Gastrocnemius medialis (tissue), 4 donors: ENCODE measurements at regions not wholly inside any gene's neighbourhood (a gene's known extent, or its start where the extent isn't known, plus 50 kb on each side); places are given as distances from the start of the nearest gene placed in this dataset.

Experiments used
- ATAC-seq, 2 donors: fragments of 150-250 bp; one replicate each; pipeline ENCODE4 v1.9.1; 2016
- DNase-seq, 2 donors: peaks; one replicate each; pipeline ENCODE4 v3.0.0-alpha.2; 2019
- H3K27ac ChIP-seq, 4 donors: fragments of 200-600 bp; sonication (generic); 1 replicate in 1 of 4; 2 replicates in 3 of 4; pipeline ENCODE4 v1.5.1; 2016 to 2018; ENCODE audit warnings: mild to moderate bottlenecking in 2 of 4, moderate library complexity in 1 of 4
- H3K27me3 ChIP-seq, 3 donors: fragments of 200-600 bp; sonication (generic) in 2 of 3; 1 replicate in 1 of 3; 2 replicates in 2 of 3; pipeline versions ENCODE4 v1.5.1 to v1.6.0; 2016 to 2019; ENCODE audit warnings: mild to moderate bottlenecking in 1 of 3, moderate library complexity in 1 of 3
- H3K36me3 ChIP-seq, 2 donors: fragments of 200-600 bp; sonication (generic) in 1 of 2; one replicate each; pipeline ENCODE4 v1.5.1; 2017 to 2018
- H3K4me1 ChIP-seq, 2 donors: fragments of 200-600 bp; sonication (generic) in 1 of 2; one replicate each; pipeline ENCODE4 v1.5.1; 2016 to 2017; ENCODE audit warnings: mild to moderate bottlenecking in 2 of 2
- H3K4me3 ChIP-seq, 4 donors: fragments of 200-600 bp; sonication (generic) in 3 of 4; 1 replicate in 1 of 4; 2 replicates in 3 of 4; pipeline ENCODE4 v1.5.1; 2016 to 2019; ENCODE audit warnings: mild to moderate bottlenecking in 2 of 4
- H3K9me3 ChIP-seq, 3 donors: fragments of 200-600 bp; sonication (generic) in 2 of 3; 1 replicate in 1 of 3; 2 replicates in 2 of 3; pipeline ENCODE4 v1.5.1; 2016 to 2019
- POLR2A ChIP-seq, 2 donors: fragments of 450-650 bp; IDR thresholded peaks; one replicate each; pipeline ENCODE4 v1.6.1; 2017; ENCODE audit warnings: antibody characterized with exemption in 2 of 2, mild to moderate bottlenecking in 2 of 2, moderate library complexity in 2 of 2
- in situ Hi-C, 4 donors: fragments of 200-750 bp; cut with MboI; loops; one replicate each; pipeline versions ENCODE4 v1.15.0 to v1.8.0; 2017; ENCODE audit warnings: low sequenced_read_pairs in 4 of 4
- intact Hi-C: fragments of 100-400 bp; cut with DNase I; formaldehyde crosslinking; loops from one replicate; pipeline ENCODE4 v1.15.1; 2023; ENCODE audit warnings: low total_unique reads
- TF ChIP-seq, protein P1 (sequence below), 5 experiments: fragments of 450-650 bp in 3 of 5; fragments of 200-600 bp in 2 of 5; sonication (generic) in 2 of 5; IDR thresholded peaks in 4 of 5; conservative IDR thresholded peaks in 1 of 5; 1 replicate in 4 of 5; 2 replicates in 1 of 5; pipeline ENCODE4 v1.5.1; 2016 to 2019; ENCODE audit warnings: antibody characterized with exemption in 5 of 5, mild to moderate bottlenecking in 3 of 5, moderate library complexity in 3 of 5

DNA sequence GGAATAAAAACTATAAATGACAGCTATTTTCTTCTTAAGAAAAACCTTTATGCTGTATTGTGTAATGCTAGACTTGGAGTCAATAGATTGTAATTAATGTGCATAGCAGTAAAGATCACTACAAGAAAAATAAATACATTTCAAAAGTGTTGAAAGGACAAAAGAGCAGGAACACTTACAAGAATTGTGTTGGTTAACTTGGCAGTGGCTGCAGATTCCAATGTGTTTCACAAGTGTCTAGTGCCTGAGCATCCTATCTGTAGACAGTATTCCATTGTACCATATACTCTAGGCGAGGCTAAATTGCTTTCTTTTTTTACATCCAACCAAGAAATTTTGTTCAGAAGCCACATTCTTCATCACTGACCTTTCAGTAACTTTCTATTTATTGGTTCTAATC, 924.1 kb downstream of the EPHA7 start:
- in situ Hi-C loops: no loop called here
- Histone ChIP-seq H3K27me3 (no peaks in the 10 kb centered on the region), H3K9me3 (no peaks in the 10 kb centered on the region), H3K27ac (no peak overlapping the region), H3K4me1 (no peaks in the 10 kb centered on the region), H3K4me3 (no peak overlapping the region), H3K36me3 (no peaks in the 10 kb centered on the region)
- intact Hi-C loops: no loop called here
- ATAC-seq: no peak
- DNase-seq: no peak
- TF ChIP-seq POLR2A (IDR thresholded peaks at IDR 0.05): no peak
- TF ChIP-seq, protein P1, sequence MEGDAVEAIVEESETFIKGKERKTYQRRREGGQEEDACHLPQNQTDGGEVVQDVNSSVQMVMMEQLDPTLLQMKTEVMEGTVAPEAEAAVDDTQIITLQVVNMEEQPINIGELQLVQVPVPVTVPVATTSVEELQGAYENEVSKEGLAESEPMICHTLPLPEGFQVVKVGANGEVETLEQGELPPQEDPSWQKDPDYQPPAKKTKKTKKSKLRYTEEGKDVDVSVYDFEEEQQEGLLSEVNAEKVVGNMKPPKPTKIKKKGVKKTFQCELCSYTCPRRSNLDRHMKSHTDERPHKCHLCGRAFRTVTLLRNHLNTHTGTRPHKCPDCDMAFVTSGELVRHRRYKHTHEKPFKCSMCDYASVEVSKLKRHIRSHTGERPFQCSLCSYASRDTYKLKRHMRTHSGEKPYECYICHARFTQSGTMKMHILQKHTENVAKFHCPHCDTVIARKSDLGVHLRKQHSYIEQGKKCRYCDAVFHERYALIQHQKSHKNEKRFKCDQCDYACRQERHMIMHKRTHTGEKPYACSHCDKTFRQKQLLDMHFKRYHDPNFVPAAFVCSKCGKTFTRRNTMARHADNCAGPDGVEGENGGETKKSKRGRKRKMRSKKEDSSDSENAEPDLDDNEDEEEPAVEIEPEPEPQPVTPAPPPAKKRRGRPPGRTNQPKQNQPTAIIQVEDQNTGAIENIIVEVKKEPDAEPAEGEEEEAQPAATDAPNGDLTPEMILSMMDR (IDR thresholded peaks at IDR 0.05 in 4 of 5, conservative IDR thresholded peaks at IDR 0.05 in 1 of 5): no peak

DNA sequence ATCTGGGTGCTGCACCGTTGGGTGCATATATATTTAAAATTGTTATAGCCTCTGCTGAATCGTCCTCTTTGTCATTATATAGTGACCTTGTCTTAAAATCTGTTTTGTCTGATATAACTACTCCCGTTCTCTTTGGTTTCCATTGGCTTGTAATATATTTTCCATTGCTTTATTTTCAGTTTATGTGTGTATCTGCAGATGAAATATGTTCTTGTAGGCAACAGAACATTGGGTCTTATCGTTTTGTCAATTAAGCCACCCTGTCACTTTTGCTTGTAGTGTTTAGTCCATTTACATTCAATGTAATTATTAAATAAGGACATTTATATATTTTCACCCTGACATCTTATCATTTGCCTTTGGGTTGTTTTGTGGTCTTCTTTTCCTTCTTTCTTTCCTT, 933.9 kb downstream of the EPHA7 start:
- no peaks in the 10 kb centered on the region for H3K9me3 ChIP-seq
- no peak overlapping the region for H3K4me3 ChIP-seq
- H3K4me1 ChIP-seq: no peaks in the 10 kb centered on the region
- TF ChIP-seq POLR2A (IDR thresholded peaks at IDR 0.05): no peak
- TF ChIP-seq, protein P1 (IDR thresholded peaks at IDR 0.05 in 4 of 5, conservative IDR thresholded peaks at IDR 0.05 in 1 of 5): no peak
- no peaks in the 10 kb centered on the region for H3K27me3 ChIP-seq
- no peak for ATAC-seq
- H3K27ac ChIP-seq: no peak overlapping the region
- intact Hi-C loops (no loop called here), in situ Hi-C loops (no loop called here)
- DNase-seq: no peak
- H3K36me3 ChIP-seq: no peaks in the 10 kb centered on the region

DNA sequence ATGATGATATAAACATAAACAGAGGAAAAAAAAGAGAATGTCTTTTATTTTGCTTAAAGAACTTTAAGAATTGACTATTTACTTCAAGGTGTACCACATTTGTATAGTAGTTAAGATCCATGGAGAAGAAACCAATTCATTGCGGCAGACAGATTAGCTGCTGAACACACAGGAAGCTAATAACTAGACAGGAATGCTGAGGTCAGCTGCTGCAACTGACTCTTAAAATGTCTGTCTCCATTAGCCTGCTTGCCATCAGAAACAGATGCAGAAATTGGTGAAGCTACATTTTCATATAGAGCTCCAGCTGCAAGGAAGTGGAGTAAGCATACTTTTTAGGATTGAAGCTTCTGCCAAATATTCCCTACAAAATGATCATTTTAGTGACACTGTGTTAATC, 939.5 kb downstream of the EPHA7 start:
- H3K4me1 ChIP-seq: no peaks in the 10 kb centered on the region
- H3K4me3 ChIP-seq: no peak overlapping the region
- no peaks in the 10 kb centered on the region for H3K27me3 ChIP-seq
- no peak for ATAC-seq
- no peak for DNase-seq
- TF ChIP-seq, protein P1 (IDR thresholded peaks at IDR 0.05 in 4 of 5, conservative IDR thresholded peaks at IDR 0.05 in 1 of 5): no peak
- TF ChIP-seq POLR2A (IDR thresholded peaks at IDR 0.05): no peak
- intact Hi-C loops: no loop called here
- no peaks in the 10 kb centered on the region for H3K36me3 ChIP-seq
- no peaks in the 10 kb centered on the region for H3K9me3 ChIP-seq
- H3K27ac ChIP-seq: no peak overlapping the region
- in situ Hi-C loops: no loop called here

DNA sequence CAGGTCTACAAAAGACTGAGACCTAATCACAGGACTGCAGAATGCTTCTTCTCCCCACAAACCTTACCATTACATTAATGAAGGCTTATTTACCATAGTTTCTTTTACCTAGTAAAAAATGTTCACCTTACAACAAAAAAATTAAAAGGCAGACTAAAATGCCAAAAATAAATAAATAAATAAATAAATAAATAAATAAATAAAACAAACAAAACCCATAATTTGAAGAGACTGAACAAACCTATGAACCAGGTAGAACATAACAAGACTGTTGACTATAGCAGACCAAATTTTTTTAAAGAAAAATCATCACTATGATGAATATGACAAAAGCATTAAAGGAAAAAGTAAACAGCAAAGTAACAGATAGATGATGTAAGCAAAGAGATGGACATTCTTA, 946.3 kb downstream of the EPHA7 start:
- intact Hi-C loops (no loop called here), in situ Hi-C loops (no loop called here)
- Histone ChIP-seq H3K4me1 (no peaks in the 10 kb centered on the region), H3K27me3 (no peaks in the 10 kb centered on the region), H3K27ac (no peak overlapping the region), H3K9me3 (no peaks in the 10 kb centered on the region), H3K4me3 (no peak overlapping the region), H3K36me3 (no peaks in the 10 kb centered on the region)
- no peak for TF ChIP-seq POLR2A (IDR thresholded peaks at IDR 0.05)
- TF ChIP-seq, protein P1 (IDR thresholded peaks at IDR 0.05 in 4 of 5, conservative IDR thresholded peaks at IDR 0.05 in 1 of 5): no peak
- ATAC-seq: no peak
- DNase-seq: no peak

DNA sequence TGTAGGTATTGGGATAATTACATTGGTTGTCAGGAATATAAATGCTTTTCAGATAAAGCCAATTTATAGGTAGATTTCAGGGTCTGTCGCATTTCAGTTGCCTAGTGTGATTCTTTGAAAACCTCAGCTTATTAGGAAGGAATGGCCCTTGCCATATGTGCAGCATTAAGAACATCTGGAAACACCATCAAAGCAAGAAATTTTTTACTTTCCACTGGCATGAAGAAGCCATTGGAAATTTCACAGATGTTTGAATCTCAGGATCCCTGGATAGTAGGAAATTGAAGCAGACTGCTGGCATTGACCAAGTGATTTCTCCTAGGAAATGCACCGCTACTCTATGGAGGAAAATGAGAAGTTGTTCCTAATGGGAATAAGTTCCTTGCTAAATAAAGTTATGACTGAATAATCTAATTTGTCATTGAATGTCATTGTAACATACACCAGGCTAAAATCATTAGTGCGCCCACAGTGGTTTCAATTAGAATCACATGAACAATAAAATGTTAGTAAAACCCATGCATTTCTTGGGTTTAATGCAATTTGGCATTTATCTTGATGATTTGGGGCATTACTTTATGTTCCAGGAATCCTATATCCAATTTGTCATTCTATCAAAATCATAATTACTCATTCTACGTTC, 950.1 kb downstream of the EPHA7 start:
- no peak for ATAC-seq
- H3K27me3 ChIP-seq: no peaks in the 10 kb centered on the region
- TF ChIP-seq, protein P1 (IDR thresholded peaks at IDR 0.05 in 4 of 5, conservative IDR thresholded peaks at IDR 0.05 in 1 of 5): no peak
- no peak for TF ChIP-seq POLR2A (IDR thresholded peaks at IDR 0.05)
- no peak for DNase-seq
- H3K4me1 ChIP-seq: no peaks in the 10 kb centered on the region
- intact Hi-C loops: no loop called here
- H3K9me3 ChIP-seq: no peaks in the 10 kb centered on the region
- H3K36me3 ChIP-seq: no peaks in the 10 kb centered on the region
- no peak overlapping the region for H3K4me3 ChIP-seq
- H3K27ac ChIP-seq: no peak overlapping the region
- in situ Hi-C loops: no loop called here
